Gastroesophageal sphincter (tissue), 4 donors: ENCODE measurements at regions not wholly inside any gene's neighbourhood (a gene's known extent, or its start where the extent isn't known, plus 50 kb on each side); places are given as distances from the start of the nearest gene placed in this dataset.

Experiments used
- ATAC-seq: fragments of 150-250 bp; one replicate; pipeline ENCODE4 v1.9.1; 2016; ENCODE audit warnings: mild to moderate bottlenecking, moderate library complexity
- H3K27ac ChIP-seq, 4 donors: fragments of 200-600 bp; sonication (generic) in 3 of 4; 1 replicate in 3 of 4; 2 replicates in 1 of 4; pipeline ENCODE4 v1.5.1; 2016 to 2019
- H3K27me3 ChIP-seq: fragments of 200-600 bp; sonication (generic); one replicate; pipeline ENCODE4 v1.5.1; 2019
- H3K36me3 ChIP-seq, 2 donors: fragments of 200-600 bp; sonication (generic); one replicate each; pipeline ENCODE4 v1.5.1; 2019; ENCODE audit warnings: control low read depth in 1 of 2
- H3K4me1 ChIP-seq, 3 donors: fragments of 200-600 bp; sonication (generic); 1 replicate in 2 of 3; 2 replicates in 1 of 3; pipeline ENCODE4 v1.5.1; 2016 to 2019; ENCODE audit warnings: control low read depth in 2 of 3
- H3K4me3 ChIP-seq, 2 donors: fragments of 200-600 bp; sonication (generic); one replicate each; pipeline ENCODE4 v1.5.1; 2019; ENCODE audit warnings: mild to moderate bottlenecking in 1 of 2, moderate library complexity in 1 of 2
- H3K9me3 ChIP-seq, 3 donors: fragments of 200-600 bp; sonication (generic); one replicate each; pipeline ENCODE4 v1.5.1; 2017 to 2019; ENCODE audit warnings: control low read depth in 2 of 3
- EP300 ChIP-seq: sonication (generic); formaldehyde crosslinking; IDR thresholded peaks from one replicate; pipeline ENCODE4 v1.6.1; 2017; ENCODE audit warnings: antibody characterized with exemption, mild to moderate bottlenecking
- POLR2A ChIP-seq, 2 donors: fragments of 450-650 bp; IDR thresholded peaks; one replicate each; pipeline ENCODE4 v1.6.1; 2017; ENCODE audit warnings: antibody characterized with exemption in 2 of 2, mild to moderate bottlenecking in 2 of 2, moderate library complexity in 1 of 2
- POLR2AphosphoS5 ChIP-seq: sonication (generic); formaldehyde crosslinking; IDR thresholded peaks from one replicate; pipeline ENCODE4 v1.6.1; 2017; ENCODE audit warnings: antibody characterized with exemption
- WGBS, 2 donors: methylation state at CpG; one replicate each; pipeline ENCODE4 v1.1.5; 2018; ENCODE audit warnings: low coverage in 1 of 2; 5-methylcytosine and 5-hydroxymethylcytosine counted together
- TF ChIP-seq, protein P1 (sequence below), 4 experiments: fragments of 200-600 bp in 2 of 4; fragments of 450-650 bp in 2 of 4; sonication (generic) in 1 of 4; IDR thresholded peaks; one replicate each; pipeline ENCODE4 v1.5.1; 2017 to 2019; ENCODE audit warnings: antibody characterized with exemption in 4 of 4, mild to moderate bottlenecking in 2 of 4, moderate library complexity in 2 of 4

DNA sequence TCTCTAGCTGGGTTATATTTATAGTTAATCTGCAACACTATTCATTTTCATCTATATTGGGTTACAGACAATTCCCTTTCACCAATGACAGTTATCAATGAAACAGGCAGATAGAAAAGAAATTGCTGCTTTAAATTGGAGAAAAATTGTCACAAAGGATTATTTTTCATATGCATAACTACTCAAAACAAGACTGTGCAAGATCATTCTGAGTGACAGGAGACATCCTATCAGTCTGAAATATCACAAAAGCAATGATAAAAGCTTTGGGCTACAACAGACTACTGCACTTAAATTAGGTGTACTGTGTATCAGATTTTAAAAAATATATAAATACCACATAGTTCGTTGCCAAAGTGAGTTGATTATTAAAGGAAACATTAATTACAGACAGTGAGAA, 722.6 kb downstream of the ARAP2 start:
- TF ChIP-seq EP300 = no peak
- TF ChIP-seq, protein P1, sequence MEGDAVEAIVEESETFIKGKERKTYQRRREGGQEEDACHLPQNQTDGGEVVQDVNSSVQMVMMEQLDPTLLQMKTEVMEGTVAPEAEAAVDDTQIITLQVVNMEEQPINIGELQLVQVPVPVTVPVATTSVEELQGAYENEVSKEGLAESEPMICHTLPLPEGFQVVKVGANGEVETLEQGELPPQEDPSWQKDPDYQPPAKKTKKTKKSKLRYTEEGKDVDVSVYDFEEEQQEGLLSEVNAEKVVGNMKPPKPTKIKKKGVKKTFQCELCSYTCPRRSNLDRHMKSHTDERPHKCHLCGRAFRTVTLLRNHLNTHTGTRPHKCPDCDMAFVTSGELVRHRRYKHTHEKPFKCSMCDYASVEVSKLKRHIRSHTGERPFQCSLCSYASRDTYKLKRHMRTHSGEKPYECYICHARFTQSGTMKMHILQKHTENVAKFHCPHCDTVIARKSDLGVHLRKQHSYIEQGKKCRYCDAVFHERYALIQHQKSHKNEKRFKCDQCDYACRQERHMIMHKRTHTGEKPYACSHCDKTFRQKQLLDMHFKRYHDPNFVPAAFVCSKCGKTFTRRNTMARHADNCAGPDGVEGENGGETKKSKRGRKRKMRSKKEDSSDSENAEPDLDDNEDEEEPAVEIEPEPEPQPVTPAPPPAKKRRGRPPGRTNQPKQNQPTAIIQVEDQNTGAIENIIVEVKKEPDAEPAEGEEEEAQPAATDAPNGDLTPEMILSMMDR (IDR thresholded peaks at IDR 0.05) = no peak
- no peak for TF ChIP-seq POLR2A (IDR thresholded peaks at IDR 0.05)
- TF ChIP-seq POLR2AphosphoS5 = no peak
- WGBS, 2 donors = 18 to 41% methylated on average over 1 of the region's 1 CpG
- Histone ChIP-seq H3K36me3 (no peaks in the 10 kb centered on the region), H3K4me3 (no peak overlapping the region), H3K9me3 (no peaks in the 10 kb centered on the region), H3K27me3 (no peaks in the 10 kb centered on the region), H3K27ac (no peak overlapping the region), H3K4me1 (no peaks in the 10 kb centered on the region)
- no peak for ATAC-seq

DNA sequence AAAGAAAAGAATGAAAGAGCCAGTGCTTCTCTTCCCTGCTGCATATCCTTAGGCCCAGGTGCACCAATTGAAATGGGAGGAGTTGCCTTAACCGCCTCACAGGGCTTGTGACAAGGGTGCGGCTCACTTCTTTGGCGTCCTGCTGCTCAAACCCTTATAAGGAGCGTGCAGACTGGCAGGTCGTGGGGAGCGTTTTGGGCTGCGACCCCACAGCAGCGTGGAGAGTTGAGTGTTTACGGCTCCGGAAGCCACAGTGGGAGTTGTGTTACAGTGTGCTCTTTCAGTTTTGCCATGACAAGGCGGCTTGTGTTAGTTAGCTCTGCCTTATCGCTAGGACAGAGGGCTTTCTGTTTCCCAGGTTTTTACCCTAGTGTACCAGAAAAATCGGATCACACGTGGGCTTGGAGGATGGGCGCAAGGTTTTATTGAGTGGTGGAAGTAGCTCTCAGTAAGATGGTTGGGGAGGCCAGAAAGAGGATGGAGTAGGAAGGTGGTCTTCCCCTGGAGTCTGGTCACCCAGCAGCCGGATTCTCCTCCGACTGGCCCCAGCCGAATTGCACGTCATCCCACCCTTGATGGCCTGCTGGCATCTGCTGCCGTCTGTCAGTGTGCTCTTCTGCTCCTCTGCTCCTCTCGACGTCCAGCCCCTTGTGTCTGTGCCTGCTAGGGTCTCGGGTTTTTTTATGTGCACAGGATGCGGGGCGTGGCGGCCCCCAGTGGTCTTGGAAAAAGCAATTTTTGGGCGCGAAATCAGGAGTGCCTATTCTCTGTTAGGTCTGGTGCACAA, 718.9 kb downstream of the ARAP2 start:
- no peak overlapping the region for H3K27ac ChIP-seq
- ATAC-seq = no peak
- no peaks in the 10 kb centered on the region for H3K27me3 ChIP-seq
- WGBS, 2 donors = 74 to 77% methylated on average over 9 to 18 of the region's 28 CpGs
- H3K9me3 ChIP-seq = no peaks in the 10 kb centered on the region
- H3K4me3 ChIP-seq = no peak overlapping the region
- TF ChIP-seq POLR2AphosphoS5 (no peak), EP300 (no peak), POLR2A (IDR thresholded peaks at IDR 0.05) (no peak)
- TF ChIP-seq, protein P1 (IDR thresholded peaks at IDR 0.05) = no peak
- H3K4me1 ChIP-seq = no peaks in the 10 kb centered on the region
- H3K36me3 ChIP-seq = no peaks in the 10 kb centered on the region

DNA sequence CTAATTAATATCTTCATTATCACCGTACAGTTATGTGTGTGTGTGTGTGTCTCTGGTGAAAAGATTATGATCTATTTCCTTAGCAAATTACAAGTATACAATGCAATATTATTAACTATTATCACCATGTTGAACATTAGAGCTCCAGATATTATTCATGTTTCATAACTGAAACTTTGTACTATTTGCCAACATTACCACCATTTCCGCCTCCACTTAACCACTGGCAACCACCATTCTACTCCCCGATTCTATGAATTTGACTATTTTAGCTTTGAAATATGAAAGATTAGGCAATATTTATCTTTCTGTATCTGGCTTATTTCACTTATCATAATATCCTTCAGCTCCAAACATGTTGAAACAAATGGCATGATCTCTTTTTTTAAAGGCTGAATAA, 717.9 kb downstream of the ARAP2 start:
- Histone ChIP-seq H3K27me3 (no peaks in the 10 kb centered on the region), H3K4me1 (no peaks in the 10 kb centered on the region), H3K4me3 (no peak overlapping the region), H3K36me3 (no peaks in the 10 kb centered on the region), H3K27ac (no peak overlapping the region), H3K9me3 (no peaks in the 10 kb centered on the region)
- TF ChIP-seq EP300 = no peak
- TF ChIP-seq, protein P1 (IDR thresholded peaks at IDR 0.05) = no peak
- no peak for TF ChIP-seq POLR2AphosphoS5
- TF ChIP-seq POLR2A (IDR thresholded peaks at IDR 0.05) = no peak
- 85 to 92% methylated on average over 3 of the region's 3 CpGs for WGBS, 2 donors
- no peak for ATAC-seq

DNA sequence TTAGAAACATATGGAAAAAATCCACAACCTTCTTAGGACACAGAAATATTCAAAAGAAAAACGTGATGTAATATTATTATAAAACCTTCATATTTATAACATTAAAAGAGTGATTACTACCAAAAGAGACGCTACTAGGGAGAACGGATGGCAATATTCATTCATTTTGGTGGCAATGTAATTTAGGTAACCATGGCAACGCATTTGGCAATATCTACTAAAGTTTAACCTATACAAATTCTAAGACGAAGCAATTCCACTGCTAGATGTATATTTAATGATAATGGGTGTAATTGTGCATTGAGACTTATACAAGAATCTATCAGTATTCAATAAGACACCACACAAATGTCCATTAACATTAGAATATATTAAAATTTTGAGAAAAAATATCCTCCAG, 709.4 kb downstream of the ARAP2 start:
- TF ChIP-seq, protein P1 (IDR thresholded peaks at IDR 0.05) = no peak
- TF ChIP-seq POLR2AphosphoS5 (no peak), POLR2A (IDR thresholded peaks at IDR 0.05) (no peak), EP300 (no peak)
- Histone ChIP-seq H3K27ac (no peak overlapping the region), H3K4me3 (no peak overlapping the region), H3K36me3 (no peaks in the 10 kb centered on the region), H3K4me1 (no peaks in the 10 kb centered on the region), H3K9me3 (no peaks in the 10 kb centered on the region), H3K27me3 (no peaks in the 10 kb centered on the region)
- WGBS, 2 donors = 64 to 76% methylated on average over 5 of the region's 5 CpGs
- ATAC-seq = no peak

DNA sequence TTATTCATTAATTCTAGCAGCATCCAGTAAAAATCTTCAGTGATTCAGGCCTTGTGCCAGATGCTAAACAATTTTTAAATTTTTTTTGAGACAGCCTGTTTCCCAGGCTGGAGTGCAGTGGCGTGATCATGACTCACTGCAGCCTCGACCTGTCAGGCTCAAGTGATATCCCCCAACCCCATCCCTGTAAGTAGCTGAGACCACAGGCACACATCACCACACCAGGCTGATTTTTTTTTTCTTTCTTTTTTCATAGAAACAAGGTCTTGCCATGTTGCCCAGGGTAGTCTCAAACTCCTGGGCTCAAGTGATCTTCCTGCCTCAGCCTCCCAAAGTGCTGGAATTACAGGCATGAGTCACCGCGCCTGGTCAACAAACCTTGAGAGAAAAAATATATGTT, 705.5 kb downstream of the ARAP2 start:
- ATAC-seq = no peak
- peaks cover 0 to 10% (median 0%) of the 10 kb centered on the region in 3 donors for H3K9me3 ChIP-seq
- H3K4me3 ChIP-seq = no peak overlapping the region
- H3K36me3 ChIP-seq = no peaks in the 10 kb centered on the region
- WGBS, 2 donors = 62% methylated on average over 4 of the region's 4 CpGs; no CpG with 5 or more reads in 1 of the 2 donors
- H3K27me3 ChIP-seq = no peaks in the 10 kb centered on the region
- TF ChIP-seq EP300 = no peak
- TF ChIP-seq POLR2AphosphoS5 = no peak
- TF ChIP-seq, protein P1 (IDR thresholded peaks at IDR 0.05) = no peak
- no peak for TF ChIP-seq POLR2A (IDR thresholded peaks at IDR 0.05)
- H3K4me1 ChIP-seq = no peaks in the 10 kb centered on the region
- H3K27ac ChIP-seq = no peak overlapping the region
